ENCODE measurements at regions not wholly inside any gene's neighbourhood (a gene's known extent, or its start where the extent isn't known, plus 50 kb on each side); places are given as distances from the start of the nearest gene placed in this dataset.

GRCh38 chr11:88013508-88014065, 161.7 kb downstream of the RAB38 start:
- Histone ChIP-seq H3K9me3 (no peaks in the 10 kb centered on the region), H3K27me3 (no peaks in the 10 kb centered on the region), H3K4me3 (no peak overlapping the region), H3K27ac (no peak overlapping the region), H3K36me3 (no peaks in the 10 kb centered on the region), H3K4me1 (no peaks in the 10 kb centered on the region)
- DNase-seq, result no peak
- intact Hi-C loops (cut with DNase I; ENCODE audit: low total_unique reads), result no loop called here
- TF ChIP-seq, protein P1, sequence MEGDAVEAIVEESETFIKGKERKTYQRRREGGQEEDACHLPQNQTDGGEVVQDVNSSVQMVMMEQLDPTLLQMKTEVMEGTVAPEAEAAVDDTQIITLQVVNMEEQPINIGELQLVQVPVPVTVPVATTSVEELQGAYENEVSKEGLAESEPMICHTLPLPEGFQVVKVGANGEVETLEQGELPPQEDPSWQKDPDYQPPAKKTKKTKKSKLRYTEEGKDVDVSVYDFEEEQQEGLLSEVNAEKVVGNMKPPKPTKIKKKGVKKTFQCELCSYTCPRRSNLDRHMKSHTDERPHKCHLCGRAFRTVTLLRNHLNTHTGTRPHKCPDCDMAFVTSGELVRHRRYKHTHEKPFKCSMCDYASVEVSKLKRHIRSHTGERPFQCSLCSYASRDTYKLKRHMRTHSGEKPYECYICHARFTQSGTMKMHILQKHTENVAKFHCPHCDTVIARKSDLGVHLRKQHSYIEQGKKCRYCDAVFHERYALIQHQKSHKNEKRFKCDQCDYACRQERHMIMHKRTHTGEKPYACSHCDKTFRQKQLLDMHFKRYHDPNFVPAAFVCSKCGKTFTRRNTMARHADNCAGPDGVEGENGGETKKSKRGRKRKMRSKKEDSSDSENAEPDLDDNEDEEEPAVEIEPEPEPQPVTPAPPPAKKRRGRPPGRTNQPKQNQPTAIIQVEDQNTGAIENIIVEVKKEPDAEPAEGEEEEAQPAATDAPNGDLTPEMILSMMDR (IDR thresholded peaks at IDR 0.05), result no peak

DNA sequence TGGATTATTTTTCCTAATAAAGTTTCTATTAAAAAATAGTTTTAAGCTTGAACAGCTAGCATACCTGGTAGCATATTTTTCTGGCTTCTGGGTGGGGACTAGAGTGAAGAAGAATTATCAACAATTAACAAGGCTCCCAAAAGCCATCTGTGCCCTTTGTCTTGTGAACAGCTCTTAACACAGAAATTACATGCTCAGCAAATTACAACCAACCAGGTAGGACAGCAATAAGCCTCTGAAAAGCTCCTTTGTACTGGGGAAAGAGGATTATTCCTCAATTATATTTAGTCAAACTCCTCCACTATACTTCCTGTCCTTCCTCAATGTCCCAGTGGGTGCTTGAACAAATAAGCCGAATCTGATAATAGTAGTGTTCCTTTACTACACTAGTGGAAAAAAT, 162.8 kb downstream of the RAB38 start:
- no peaks in the 10 kb centered on the region for H3K9me3 ChIP-seq
- no peak for DNase-seq
- no peak overlapping the region for H3K27ac ChIP-seq
- H3K4me3 ChIP-seq, result no peak overlapping the region
- TF ChIP-seq, protein P1 (IDR thresholded peaks at IDR 0.05), result no peak
- no peaks in the 10 kb centered on the region for H3K4me1 ChIP-seq
- intact Hi-C loops (cut with DNase I; ENCODE audit: low total_unique reads), result no loop called here
- no peaks in the 10 kb centered on the region for H3K36me3 ChIP-seq
- no peaks in the 10 kb centered on the region for H3K27me3 ChIP-seq

- H3K27ac ChIP-seq, result no peak overlapping the region
- no peak for DNase-seq
- no peak overlapping the region for H3K4me3 ChIP-seq
- no peaks in the 10 kb centered on the region for H3K9me3 ChIP-seq
- H3K4me1 ChIP-seq, result no peaks in the 10 kb centered on the region
- H3K36me3 ChIP-seq, result no peaks in the 10 kb centered on the region
- TF ChIP-seq, protein P1 (IDR thresholded peaks at IDR 0.05), result no peak
- intact Hi-C loops (cut with DNase I; ENCODE audit: low total_unique reads), result no loop called here
- no peaks in the 10 kb centered on the region for H3K27me3 ChIP-seq
These were observed 199.2 kb downstream of the RAB38 start for GRCh38 chr11:87976009-87976408.

- Histone ChIP-seq H3K9me3 (no peaks in the 10 kb centered on the region), H3K27me3 (no peaks in the 10 kb centered on the region), H3K4me1 (no peaks in the 10 kb centered on the region), H3K27ac (no peak overlapping the region), H3K4me3 (no peak overlapping the region), H3K36me3 (no peaks in the 10 kb centered on the region)
- intact Hi-C loops (cut with DNase I; ENCODE audit: low total_unique reads), result no loop called here
- TF ChIP-seq, protein P1 (IDR thresholded peaks at IDR 0.05), result no peak
- DNase-seq, result no peak
These were observed 200.4 kb downstream of the RAB38 start for GRCh38 chr11:87974797-87975196.

DNA sequence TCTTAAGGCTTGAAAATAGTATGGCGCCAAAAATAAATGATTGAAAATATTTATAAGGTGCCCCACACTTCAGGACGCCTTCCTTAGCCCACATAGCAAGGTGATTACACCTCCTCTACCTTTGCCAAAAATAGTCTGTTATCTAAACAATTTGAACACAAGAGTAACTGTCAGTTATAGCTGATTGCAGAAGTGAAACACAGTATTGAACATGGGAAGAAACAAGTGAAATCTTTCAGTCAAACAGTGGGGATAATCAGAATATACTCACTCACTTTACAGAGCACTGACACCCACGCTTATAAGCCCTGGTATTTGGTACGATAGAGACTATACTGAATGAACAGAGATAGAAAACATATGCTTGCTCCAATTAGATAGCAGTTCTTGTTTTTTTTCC, 203.1 kb downstream of the RAB38 start:
- H3K4me1 ChIP-seq, result peaks cover 0 to 1% (median 0%) of the 10 kb centered on the region in 4 donors
- no peak overlapping the region for H3K27ac ChIP-seq
- no peaks in the 10 kb centered on the region for H3K27me3 ChIP-seq
- DNase-seq, result no peak
- TF ChIP-seq, protein P1 (IDR thresholded peaks at IDR 0.05), result no peak
- no peaks in the 10 kb centered on the region for H3K36me3 ChIP-seq
- intact Hi-C loops (cut with DNase I; ENCODE audit: low total_unique reads), result no loop called here
- no peaks in the 10 kb centered on the region for H3K9me3 ChIP-seq
- no peak overlapping the region for H3K4me3 ChIP-seq

DNA sequence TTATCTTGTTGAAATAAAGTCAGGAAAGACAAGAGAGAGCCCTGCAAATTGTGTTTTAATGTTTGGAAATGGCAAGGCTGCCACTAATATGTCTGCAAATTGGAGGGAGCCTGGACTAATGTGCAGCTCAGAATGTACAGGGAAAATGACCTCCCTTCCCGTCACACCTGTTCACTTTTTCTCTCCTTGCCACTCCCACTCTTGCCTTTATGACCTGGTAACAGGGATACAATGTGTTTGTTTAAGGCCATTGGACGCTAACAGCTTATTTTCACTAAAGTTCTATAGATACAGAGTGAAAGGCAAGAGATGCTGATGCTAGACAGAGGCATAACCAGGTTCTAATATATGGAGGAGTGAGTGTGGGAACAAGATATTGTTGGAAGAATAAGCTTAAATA, 203.9 kb downstream of the RAB38 start:
- H3K4me3 ChIP-seq, result no peak overlapping the region
- TF ChIP-seq, protein P1 (IDR thresholded peaks at IDR 0.05), result no peak
- intact Hi-C loops (cut with DNase I; ENCODE audit: low total_unique reads), result no loop called here
- H3K9me3 ChIP-seq, result no peaks in the 10 kb centered on the region
- no peaks in the 10 kb centered on the region for H3K36me3 ChIP-seq
- peaks cover 0 to 8% (median 0%) of the 10 kb centered on the region in 4 donors for H3K4me1 ChIP-seq
- no peak overlapping the region for H3K27ac ChIP-seq
- no peaks in the 10 kb centered on the region for H3K27me3 ChIP-seq
- no peak for DNase-seq

All from tibial artery (tissue), 4 donors.